GM12891 (cell line): ENCODE measurements at regions not wholly inside any gene's neighbourhood (a gene's known extent, or its start where the extent isn't known, plus 50 kb on each side); places are given as distances from the start of the nearest gene placed in this dataset.
"Not testable (repeated sequence)": the region's sequence is repeated elsewhere in the genome, so short reads cannot be mapped to it uniquely, and the experiment has no call there.

Experiments used
- DNase-seq: peaks from one replicate; pipeline ENCODE4 v3.0.0; 2011; ENCODE audit warnings: low spot score; ENCODE audit not compliant: insufficient read length
- FAIRE-seq: peaks from 2 replicates; lab custom pipeline; 2011; peaks lifted over from hg19 to GRCh38; lab: Jason Lieb, UNC
- PAX5 ChIP-seq: IDR thresholded peaks from 2 replicates; pipeline ENCODE4 v1.6.1; 2011; ENCODE audit warnings: low read length, moderate library complexity, mild to moderate bottlenecking; ENCODE audit not compliant: insufficient read depth, severe bottlenecking
- POLR2A ChIP-seq: IDR thresholded peaks from 2 replicates; pipeline ENCODE4 v1.6.1; 2011; ENCODE audit warnings: low read depth, low read length, control low read depth
- POLR2AphosphoS5 ChIP-seq: IDR thresholded peaks from 2 replicates; pipeline ENCODE4 v1.6.1; 2011; ENCODE audit warnings: low read depth, low read length, control low read depth
- POU2F2 ChIP-seq: IDR thresholded peaks from 2 replicates; pipeline ENCODE4 v1.6.1; 2011; ENCODE audit warnings: low read depth, mild to moderate bottlenecking, control low read depth, low read length, moderate library complexity
- SPI1 ChIP-seq: IDR thresholded peaks from 2 replicates; pipeline ENCODE4 v1.6.1; 2011; ENCODE audit warnings: low read depth, low read length, control low read depth
- TAF1 ChIP-seq: IDR thresholded peaks from 2 replicates; pipeline ENCODE4 v1.6.1; 2011; ENCODE audit warnings: low read depth, low read length, control low read depth

GRCh38 chr12:73076760-73077159, 804.6 kb downstream of the TRHDE start:
- FAIRE-seq (no peak), DNase-seq (no peak)
- TF ChIP-seq POLR2AphosphoS5 (no peak), POU2F2 (no peak), SPI1 (no peak)

- DNase-seq (no peak), FAIRE-seq (no peak)
- no peak for TF ChIP-seq SPI1
These were observed 811.6 kb downstream of the TRHDE start for GRCh38 chr12:73083736-73084135.

GRCh38 chr12:73106296-73106695, 834.1 kb downstream of the TRHDE start:
- no peak for FAIRE-seq

GRCh38 chr12:73106896-73107295, 834.7 kb downstream of the TRHDE start:
- DNase-seq = no peak
- no peak for FAIRE-seq
- TF ChIP-seq SPI1 (no peak), POLR2AphosphoS5 (no peak), PAX5 (no peak), POU2F2 (no peak), TAF1 (no peak), POLR2A (no peak)

More at GRCh38 chr12:73106296-73106695, 834.1 kb downstream of the TRHDE start:
- no peak for DNase-seq
- TF ChIP-seq PAX5 (no peak), SPI1 (no peak), POU2F2 (no peak), TAF1 (no peak), POLR2AphosphoS5 (no peak), POLR2A (no peak)

GRCh38 chr12:73110816-73111215, 838.6 kb downstream of the TRHDE start:
- DNase-seq (no peak), FAIRE-seq (no peak)
- TF ChIP-seq POLR2A = no peak

- FAIRE-seq (no peak), DNase-seq (no peak)
- TF ChIP-seq SPI1 (no peak), POLR2AphosphoS5 (no peak), TAF1 (no peak), POU2F2 (no peak), POLR2A (no peak), PAX5 (no peak)
These were observed 840.1 kb downstream of the TRHDE start for GRCh38 chr12:73112035-73112816.

- TF ChIP-seq PAX5 = no peak
- TF ChIP-seq POU2F2 = no peak
- TF ChIP-seq SPI1 = no peak
- no peak for TF ChIP-seq POLR2AphosphoS5
- TF ChIP-seq TAF1 = no peak
- no peak for TF ChIP-seq POLR2A
- no peak for FAIRE-seq
- DNase-seq = no peak
These were observed 852.3 kb downstream of the TRHDE start for GRCh38 chr12:73124480-73124879.

GRCh38 chr12:73125148-73125547, 853.0 kb downstream of the TRHDE start:
- TF ChIP-seq SPI1 (no peak), POLR2AphosphoS5 (no peak), PAX5 (no peak), POU2F2 (no peak), POLR2A (no peak), TAF1 (no peak)
- DNase-seq (no peak), FAIRE-seq (no peak)

- FAIRE-seq (no peak), DNase-seq (no peak)
- no peak for TF ChIP-seq SPI1
- TF ChIP-seq POLR2AphosphoS5 = no peak
- TF ChIP-seq PAX5 = no peak
- TF ChIP-seq POU2F2 = no peak
- no peak for TF ChIP-seq TAF1
- no peak for TF ChIP-seq POLR2A
These were observed 864.2 kb downstream of the TRHDE start for GRCh38 chr12:73136386-73136785.

GRCh38 chr12:73139642-73140041, 867.5 kb downstream of the TRHDE start:
- FAIRE-seq, DNase-seq: not testable (repeated sequence)

GRCh38 chr12:73158341-73158740, 886.2 kb downstream of the TRHDE start:
- no peak for TF ChIP-seq POLR2A
- TF ChIP-seq POLR2AphosphoS5 = no peak
- no peak for FAIRE-seq

More at GRCh38 chr12:73158341-73158740, 886.2 kb downstream of the TRHDE start:
- DNase-seq = no peak
